NAMALWA (cell line): ENCODE measurements at regions not wholly inside any gene's neighbourhood (a gene's known extent, or its start where the extent isn't known, plus 50 kb on each side); places are given as distances from the start of the nearest gene placed in this dataset.

Experiments
- DNase-seq: peaks from one replicate; pipeline ENCODE4 v3.0.0-alpha.2; 2015; ENCODE audit warnings: low spot score

DNA sequence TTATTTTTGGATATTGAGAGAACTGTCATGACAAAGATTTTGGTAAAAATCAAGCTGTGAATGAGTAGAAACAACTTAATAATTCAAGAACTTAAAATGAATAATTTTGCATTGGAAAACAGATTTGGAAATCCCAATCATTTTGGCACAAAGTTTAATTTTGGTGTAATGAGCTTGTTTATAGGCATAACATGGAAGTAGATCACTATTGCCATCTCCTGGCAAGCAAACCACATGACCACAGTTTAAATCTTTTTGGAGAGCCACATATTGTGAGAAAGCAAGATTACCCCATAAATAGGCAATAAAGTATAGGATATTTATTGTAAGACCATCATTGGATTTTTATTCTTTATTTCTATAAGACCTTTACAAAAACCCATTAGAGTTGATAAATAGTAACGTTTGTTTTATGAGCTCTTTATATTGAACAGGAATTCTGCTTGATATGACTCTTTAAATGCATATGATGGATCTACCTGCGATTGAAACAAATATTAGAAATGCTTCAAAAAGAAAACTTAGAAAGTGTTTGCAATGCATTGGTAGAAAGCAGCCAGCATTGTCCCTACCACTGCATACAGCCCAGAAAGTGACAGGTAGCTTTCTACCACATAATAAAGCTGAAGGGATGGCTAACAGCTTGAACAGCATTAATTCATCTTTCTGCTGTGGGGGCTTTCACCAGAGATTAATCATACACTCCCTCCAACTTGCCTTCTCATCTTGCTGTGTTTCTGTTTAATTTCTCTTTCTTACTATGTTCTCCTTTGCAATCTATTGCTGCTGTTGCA, 766.8 kb downstream of the TBL1XR1 start:
- peak; percentile 60 for DNase-seq

DNA sequence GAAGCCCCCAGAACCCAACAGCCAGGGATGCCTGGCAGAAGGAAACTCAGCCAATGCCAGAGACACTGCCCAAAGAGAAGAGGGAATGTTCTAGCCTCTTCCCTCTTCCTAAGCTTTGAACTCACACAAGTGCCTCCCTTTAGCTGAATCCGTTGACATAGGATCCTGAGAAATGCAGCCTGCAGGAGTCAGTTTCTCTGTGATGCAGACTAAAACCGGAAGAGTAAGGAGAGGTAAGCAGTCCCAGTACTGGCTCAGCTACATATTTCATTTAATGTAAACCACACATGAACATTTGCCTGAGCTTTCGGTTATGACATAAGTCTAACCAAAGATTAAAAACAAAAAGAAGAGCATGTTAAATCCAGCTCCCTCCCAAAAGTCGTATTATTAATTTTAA, 768.7 kb downstream of the TBL1XR1 start:
- no peak for DNase-seq

DNA sequence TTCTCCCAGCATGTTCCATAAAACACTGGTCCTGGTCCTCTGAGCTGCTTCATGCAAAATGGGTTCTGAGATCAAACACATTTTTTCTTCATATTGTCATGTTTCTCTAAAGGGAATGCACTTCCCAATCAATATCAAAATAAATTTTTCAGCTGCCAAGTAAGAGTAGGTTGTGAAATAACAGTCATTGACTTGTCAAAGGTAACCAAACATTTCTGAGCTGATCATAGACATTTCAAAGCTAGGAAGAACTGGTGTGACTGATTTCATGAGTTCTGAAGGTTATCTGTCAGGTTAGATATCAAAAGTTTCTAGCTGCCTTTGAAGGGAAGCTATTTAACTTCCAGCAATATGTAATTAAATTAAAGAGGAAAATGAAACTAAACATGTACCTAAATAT, 770.9 kb downstream of the TBL1XR1 start:
- DNase-seq: no peak

DNA sequence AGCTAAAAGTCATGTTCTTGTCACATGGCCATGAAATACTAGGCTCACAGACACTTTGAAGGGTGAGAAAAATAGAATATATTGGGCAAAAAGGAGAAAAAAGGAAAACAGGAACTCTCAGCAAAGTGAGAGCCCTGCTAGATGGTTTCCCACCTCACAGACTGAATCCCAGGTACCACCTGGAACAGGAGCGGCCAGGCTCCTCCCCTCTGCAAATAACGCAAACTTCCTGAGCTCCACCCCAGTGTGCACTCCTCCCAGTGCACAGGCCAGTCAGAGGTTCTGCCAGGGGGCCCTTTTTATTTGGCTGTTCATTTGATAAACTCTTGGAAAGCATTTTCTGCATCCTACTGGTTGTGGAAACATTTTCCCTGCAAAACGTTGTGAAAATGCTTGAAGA, 780.4 kb downstream of the TBL1XR1 start:
- DNase-seq: no peak

DNA sequence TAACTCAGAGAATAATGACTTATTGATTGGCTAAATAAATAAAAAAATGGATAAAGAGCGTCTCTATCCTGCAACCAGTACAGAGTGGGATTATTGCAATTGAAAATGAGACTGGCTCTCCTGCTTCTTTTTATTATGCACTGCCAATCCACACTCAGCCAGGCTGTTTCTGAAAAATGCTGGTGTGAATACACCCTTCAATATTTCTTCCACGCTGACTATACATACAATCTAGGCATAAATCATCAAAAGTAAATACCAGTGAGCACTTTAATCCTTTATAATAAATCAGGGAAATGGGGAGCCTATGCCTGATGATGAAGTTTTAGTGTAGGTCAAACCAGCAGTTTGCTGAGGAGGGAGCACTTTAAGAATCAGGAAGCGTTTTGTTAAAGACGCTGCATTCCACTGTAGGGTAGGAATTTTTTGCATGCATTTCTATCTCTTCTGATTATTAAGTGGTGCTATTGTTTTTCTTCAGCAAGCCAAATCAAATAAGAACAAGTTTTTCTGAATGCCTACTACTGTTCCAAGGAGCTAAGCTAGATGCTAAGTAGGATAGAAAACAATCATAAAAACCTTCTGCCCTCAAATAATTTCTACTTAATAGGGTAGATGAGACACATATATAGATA, 781.5 kb downstream of the TBL1XR1 start:
- no peak for DNase-seq

DNA sequence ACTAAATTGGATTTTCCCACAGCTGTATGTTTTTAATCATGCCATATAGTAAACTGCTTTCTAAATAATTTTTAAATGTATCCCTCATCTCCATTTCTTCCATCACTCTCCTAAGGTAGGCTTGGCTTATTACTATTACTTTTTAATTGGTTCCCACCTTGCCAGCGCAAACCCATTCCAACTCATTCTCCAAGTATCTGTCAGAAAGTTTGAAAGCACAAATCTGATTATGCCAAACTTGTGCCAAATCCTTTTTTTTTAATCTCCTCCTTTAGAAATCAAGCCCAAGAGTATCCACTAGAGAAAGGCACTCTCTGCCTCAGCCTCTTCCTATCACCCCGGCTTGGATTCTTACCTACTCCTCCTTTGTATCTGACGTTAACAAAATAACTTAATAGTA, 784.5 kb downstream of the TBL1XR1 start:
- no peak for DNase-seq

DNA sequence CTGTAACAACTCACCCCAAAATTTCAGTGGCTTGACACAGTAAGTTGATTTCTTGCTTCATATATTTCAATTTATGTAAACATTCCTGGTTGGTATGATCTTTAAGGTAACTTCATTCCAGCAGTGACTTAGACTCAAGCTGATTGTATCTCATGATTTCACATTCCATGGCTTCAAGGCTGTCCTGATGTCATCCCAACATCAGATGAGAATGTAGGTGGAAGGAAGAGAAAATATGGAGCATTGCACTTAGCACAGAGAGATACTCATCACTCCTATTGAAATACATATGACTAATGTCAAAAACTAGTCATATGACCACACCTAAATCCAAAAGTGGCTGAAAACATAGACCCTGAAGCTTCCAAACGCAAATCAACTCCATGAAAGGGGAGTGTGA, 793.8 kb downstream of the TBL1XR1 start:
- DNase-seq: no peak

DNA sequence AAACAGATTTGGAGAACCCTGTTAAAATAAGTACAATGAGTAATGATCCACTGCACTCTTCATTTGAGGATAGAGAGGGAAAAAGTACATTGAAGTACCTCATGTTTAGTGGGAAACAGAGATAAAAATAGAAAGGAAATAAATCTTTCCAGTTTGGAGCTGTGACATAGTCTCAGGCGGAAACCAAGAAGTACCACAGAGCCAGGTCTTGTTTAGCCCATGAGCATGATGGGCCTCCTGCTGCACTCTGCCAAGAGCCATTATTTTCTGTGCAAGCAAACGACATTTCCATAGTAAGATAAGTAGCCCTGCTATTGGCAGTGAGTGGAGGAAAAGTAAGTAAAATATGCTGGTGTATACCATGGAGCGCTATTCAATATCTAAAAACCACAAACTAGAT, 796.1 kb downstream of the TBL1XR1 start:
- no peak for DNase-seq

DNA sequence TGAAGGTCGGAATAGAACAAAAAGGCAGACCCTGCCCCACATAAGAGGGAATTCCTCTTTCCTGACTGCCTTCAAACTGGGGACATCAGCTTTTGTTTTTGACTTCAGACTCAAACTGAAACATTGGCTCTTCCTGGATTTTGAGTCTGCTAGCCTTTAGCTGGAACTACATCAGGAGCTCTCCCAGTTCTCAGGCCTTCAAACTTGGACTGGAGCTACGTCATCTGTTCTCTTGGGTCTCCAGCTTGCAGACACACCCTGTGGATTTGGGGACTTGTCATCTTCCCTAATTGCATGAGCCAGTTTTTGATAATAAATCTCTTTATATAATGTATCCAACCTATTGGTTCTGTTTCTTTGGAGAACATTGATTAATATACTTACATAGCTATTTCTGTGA, 798.1 kb downstream of the TBL1XR1 start:
- no peak for DNase-seq

DNA sequence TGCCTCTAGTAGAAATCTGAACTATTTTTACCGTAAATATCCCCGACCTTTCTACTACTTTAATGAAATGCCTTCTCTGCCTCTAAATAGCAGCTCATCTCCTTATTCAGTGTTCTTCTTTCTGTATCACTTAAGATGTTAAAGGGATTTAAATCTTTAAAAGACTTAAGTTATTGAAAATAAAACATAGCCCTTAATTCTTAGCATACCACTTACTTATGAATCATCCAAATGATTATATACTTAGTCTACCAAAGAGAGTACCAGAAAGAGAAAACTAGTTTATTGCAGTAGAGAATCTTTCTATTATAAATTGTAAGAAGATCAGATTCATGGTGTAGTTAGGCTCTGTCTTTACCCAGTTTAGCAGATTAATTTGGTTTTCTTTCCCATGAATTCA, 802.0 kb downstream of the TBL1XR1 start:
- DNase-seq: no peak

DNA sequence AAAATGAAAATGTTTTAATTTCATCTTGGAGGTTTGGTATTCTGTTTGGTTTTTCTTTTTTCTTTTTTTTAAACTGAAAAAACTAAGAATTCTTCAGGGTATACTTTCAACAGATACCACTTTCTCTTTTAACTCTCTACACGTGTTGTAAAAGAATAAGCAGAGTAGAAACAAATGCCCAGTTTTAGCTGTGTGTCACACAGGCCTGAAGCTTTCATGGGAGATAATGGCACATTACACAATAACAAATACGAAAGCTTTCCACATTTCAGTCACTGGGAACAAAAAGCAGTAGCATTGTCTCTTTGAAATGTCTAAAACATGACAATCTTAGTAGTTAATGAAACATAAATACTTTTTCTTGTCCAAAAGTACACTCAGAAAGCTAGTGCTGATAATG, 818.5 kb downstream of the TBL1XR1 start:
- DNase-seq: no peak

DNA sequence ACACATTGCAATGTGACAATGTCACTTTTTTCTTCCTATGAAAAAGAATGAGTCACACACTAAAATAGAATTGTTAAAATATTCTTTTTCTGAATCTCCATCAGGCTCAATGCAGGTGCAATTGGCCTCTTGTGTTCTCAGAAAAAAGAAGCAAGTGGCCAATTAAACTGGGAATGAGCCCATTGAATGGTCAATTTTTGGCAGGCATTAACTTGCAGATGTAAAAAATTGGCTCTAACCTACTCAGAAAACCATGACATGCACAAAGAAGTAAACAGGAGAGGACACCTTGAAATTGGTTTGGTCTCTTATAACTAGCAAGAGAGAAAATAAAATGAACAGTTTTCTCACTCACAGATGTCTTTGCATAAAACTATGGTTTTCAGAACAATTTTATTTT, 820.8 kb downstream of the TBL1XR1 start:
- no peak for DNase-seq

DNA sequence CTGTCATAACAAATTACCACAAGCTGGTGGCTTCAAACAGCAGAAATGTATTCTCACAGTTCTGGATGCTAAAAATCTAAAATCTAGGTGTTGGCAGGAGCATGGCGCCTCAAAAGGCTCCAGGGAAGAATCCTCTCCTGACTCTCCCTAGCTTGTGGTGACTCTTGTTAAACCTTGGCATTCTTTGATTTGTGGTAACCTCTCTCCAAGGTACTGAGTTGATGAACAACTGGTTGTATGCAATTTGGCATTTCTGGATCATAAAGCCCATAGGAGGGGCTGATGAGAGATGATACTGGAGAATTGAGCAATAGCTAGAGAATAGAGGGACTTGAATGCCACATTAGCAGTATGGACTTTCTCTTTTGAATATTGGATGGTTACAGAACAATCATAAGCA, 821.8 kb downstream of the TBL1XR1 start:
- no peak for DNase-seq

DNA sequence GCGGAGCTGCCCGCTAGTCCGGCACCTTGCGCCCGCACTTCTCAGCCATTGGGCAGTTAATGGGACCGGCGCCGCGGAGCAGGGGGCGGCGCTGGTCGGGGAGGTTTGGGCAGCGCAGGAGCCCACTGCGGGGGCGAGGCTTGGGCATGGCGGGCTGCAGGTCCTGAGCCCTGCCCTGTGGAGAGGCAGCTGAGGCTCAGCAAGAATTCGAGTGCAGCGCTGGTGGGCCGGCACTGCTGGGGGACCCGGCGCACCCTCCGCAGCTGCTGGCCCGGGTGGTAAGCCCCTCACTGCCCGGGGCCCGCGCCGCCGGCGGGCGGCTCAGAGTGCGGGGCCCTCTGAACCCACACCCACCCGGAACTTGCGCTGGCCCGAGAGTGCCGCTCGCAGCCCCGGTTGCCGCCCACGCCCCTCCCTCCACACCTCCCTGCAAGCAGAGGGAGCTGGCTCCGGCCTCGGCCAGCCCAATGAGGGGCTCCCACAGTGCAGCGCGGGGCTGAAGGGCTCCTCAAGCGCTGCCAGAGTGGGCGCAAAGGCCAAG, 835.0 kb downstream of the TBL1XR1 start:
- no peak for DNase-seq

DNA sequence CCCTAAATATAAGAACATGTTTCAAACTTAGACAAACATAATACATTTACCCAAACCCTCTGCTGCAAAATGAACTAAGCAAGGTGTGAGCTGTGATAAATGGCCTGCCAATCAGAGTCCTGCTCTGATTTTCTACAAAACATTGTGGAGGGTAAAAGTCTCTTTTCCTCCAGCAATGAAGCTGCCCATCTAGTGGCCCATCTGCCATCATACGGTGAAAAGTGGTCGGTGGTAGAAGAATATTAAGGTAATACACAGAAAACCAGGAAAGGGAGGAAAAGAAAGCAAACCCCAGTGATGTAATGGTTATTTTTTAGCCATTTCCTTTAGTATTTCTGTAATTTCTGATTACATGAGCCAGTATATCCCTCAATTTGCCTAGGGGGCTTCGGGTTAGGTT, 838.1 kb downstream of the TBL1XR1 start:
- no peak for DNase-seq

DNA sequence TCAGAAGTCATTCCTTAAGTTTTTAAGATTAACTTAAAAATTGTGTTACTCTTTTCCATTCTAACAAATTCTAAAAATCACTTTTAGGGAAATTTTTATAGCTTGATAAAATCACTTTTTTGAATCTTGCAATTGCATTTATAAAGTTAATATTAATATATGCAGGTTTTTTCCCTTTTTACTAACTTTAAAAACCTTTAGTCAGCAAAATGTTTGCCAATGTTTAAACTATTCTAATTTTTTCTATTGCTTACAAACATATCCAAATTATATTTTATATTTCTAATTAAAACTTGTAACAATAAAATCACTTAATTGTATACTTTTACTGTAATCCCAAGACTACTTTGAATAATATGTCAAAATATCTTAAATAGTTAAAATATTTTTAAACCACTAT, 839.4 kb downstream of the TBL1XR1 start:
- no peak for DNase-seq

DNA sequence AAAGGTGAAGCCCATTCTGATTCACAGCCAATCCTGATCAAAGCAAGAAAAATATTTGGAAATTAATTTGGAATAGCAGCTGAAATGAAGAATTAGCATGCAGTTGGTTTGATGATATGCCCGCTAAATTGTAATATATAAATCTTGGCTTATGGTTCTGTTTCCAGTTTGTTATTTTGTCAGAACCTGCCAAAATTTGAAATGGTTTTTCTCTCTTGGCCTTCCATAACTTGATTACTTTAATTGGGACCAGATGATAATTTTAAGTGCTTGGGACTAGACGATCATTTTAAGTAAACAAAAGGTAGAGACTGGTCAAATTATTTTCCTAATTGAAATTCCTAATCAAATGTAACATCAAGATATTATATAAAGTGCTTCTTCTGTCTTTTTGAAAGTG, 842.4 kb downstream of the TBL1XR1 start:
- no peak for DNase-seq

DNA sequence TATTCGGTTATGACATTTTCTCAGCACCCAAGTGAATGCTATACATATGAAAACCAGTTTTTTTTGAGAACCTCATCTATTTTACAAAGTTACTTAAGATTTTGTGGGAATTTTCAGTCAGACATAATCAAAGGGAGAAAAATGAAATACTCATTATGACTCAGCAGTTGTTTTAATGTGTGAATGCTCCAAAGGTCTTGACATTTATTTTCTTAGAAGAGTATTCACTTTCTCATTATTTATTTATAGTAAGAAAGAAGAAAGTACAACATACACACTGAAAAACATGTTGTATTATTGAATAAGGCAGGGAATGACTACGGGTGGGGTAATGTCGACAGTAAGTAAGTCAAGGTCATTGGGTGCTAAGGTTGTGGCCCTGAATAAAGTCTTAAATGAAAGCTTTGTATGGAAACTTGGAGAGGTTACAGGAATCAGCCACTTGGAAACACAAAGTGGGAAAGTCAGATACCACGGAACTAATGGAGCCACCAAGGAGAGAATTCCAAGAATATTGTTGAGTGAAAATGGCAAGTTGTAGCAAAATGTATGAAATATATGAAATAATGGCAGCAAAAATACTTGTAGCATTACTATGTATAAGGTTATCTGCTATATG, 844.5 kb downstream of the TBL1XR1 start:
- no peak for DNase-seq

DNA sequence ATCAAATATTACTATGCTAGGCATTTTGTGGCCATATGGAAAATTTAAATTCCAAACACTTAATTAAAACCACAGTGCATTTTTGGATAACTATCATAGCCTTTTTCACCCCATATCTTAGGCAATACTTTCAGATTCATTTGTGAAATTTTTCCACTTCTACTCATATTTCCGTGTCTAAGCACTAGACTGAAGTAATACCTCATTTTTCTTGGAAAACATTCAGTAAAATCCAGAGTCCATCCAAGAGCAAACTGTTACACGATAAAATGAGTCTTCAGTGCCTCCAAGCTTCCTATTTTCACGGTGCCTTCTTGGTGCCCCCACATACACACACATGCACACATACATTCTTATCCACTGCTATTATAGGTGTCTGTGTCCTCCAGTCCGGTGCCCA, 845.9 kb downstream of the TBL1XR1 start:
- DNase-seq: no peak

DNA sequence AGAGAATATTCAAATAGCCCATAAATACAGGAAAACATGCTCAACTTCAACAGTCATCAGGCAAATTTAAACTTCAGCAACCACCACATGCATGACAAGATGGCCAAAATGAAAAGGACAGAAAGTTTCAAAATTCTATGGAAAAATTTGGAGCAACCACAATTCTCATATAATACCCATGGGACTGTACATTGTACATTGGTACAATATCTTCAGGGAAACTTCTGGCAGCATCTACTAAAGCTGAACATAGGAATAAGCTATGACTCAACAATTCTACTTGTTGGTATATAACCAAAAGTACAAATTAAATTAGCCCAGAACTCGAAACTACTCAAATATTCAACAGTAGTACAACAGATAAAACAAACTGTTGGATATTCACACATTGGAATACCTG, 847.6 kb downstream of the TBL1XR1 start:
- DNase-seq: no peak

DNA sequence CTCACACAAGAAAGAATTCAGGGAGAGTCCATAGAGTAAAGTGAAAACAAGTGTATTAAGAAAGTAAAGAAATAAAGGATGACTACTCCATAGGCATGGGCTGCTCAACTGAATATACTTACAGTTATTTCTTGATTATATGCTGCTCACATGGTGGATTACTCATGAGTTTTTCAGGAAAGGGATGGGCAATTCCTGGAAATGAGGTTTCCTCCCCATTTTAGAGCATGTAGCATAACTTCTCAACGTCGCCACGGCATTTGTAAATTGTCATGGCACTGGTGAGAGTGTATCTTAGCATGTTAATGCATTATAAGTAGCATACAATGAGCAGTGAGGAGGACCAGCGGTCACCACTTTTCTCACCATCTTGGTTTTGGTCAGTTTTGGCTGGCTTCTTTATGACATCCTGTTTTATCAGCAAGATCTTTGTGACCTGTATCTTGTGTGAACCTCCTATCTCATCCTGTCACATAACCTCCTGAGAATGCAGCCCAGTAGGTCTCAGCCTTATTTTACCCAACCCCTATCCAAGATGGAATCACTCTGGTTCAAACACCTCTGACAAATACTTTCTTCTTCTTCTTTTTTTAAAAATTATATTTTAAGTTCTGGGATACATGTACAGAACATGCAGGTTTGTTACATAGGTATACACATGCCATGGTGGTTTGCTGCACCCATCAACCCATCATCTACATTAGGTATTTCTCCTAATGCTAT, 849.7 kb downstream of the TBL1XR1 start:
- no peak for DNase-seq

DNA sequence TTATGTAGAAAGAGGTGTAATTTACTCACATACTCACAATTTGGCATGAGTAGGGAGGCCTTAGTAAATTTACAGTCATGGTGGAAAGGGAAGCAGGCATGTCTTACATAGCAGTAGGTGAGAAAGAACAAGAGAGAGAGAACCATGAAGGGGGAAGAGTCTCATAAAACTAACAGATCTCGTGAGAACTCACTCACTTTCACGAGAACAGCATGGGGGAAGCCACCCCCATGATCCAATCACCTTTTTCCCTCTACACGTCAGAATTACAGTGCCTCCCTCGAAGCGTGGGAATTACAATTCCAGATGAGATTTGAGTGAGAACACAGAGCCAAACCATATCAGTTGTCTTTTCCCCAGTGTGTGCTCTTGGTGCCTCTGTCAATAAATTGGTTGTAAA, 855.3 kb downstream of the TBL1XR1 start:
- DNase-seq: no peak

DNA sequence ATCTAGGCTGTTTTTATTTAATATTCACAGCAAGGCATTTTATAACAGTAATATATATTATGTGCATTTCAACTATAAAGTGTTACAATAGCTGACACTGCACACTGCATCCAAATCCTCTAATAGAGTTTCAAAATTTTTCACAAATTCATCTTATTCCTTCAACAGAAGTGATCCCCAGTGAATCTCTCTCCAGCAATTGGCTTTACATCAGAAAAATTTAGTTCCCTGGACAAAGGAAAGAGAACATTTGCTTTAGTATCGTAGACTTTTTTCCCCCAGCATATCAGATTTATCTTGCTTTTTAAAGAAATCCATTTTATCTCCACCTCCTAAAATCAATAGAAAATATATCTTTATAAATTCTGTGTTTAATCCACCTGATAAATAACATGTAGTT, 868.6 kb downstream of the TBL1XR1 start:
- no peak for DNase-seq
